WTC11 (cell line): ENCODE measurements at regions not wholly inside any gene's neighbourhood (a gene's known extent, or its start where the extent isn't known, plus 50 kb on each side); places are given as distances from the start of the nearest gene placed in this dataset.

Experiments used
- ATAC-seq: fragments of 200-7000 bp; cut with Tn5 transposase; 2 replicates; pipeline ENCODE4 v1.10.0; 2021; ENCODE audit warnings: mild to moderate bottlenecking, moderate library complexity
- CTCF ChIA-PET: fragments of 300-600 bp; sonication (Branson Sonifier 250); formaldehyde crosslinking; loops from one replicate; lab custom pipeline; 2021; ENCODE audit warnings: antibody characterized with exemption; lab: Charles Lee
- POLR2A ChIA-PET: fragments of 350-600 bp; sonication (Branson Sonifier 250); formaldehyde crosslinking; loops from one replicate; lab custom pipeline; 2021; ENCODE audit warnings: antibody characterized with exemption; lab: Charles Lee
- DNase-seq: peaks from one replicate; pipeline ENCODE4 v3.0.0; 2021; ENCODE audit warnings: low spot score
- H3K27ac Mint-ChIP-seq: 2 replicates; pipeline ENCODE4 v1.8.0; 2021; ENCODE audit warnings: mixed read lengths
- H3K27me3 Mint-ChIP-seq: 2 replicates; pipeline ENCODE4 v1.8.0; 2021; ENCODE audit warnings: low read depth, mild to moderate bottlenecking, moderate library complexity, mixed read lengths
- H3K36me3 Mint-ChIP-seq: 2 replicates; pipeline ENCODE4 v1.8.0; 2021; ENCODE audit warnings: mixed read lengths
- H3K4me1 Mint-ChIP-seq: 2 replicates; pipeline ENCODE4 v1.8.0; 2022; ENCODE audit warnings: mixed read lengths
- H3K4me3 Mint-ChIP-seq: 2 replicates; pipeline ENCODE4 v1.8.0; 2021; ENCODE audit warnings: mild to moderate bottlenecking, moderate library complexity, mixed read lengths
- H3K9me3 Mint-ChIP-seq: 2 replicates; pipeline ENCODE4 v1.8.0; 2021; ENCODE audit warnings: mixed read lengths
- ATF1 ChIP-seq: sonication (generic); formaldehyde crosslinking; IDR thresholded peaks from 2 replicates; pipeline ENCODE4 v1.8.1; 2023; ENCODE audit warnings: mild to moderate bottlenecking, moderate library complexity, missing genetic modification reagents
- CDX4 ChIP-seq: fragments of 250-450 bp; sonication (Bioruptor Pico); IDR thresholded peaks from 2 replicates; pipeline ENCODE4 v1.9.0; 2021; ENCODE audit warnings: moderate library complexity, mild to moderate bottlenecking, inconsistent platforms, borderline replicate concordance
- CREB1 ChIP-seq: sonication (generic); formaldehyde crosslinking; IDR thresholded peaks from 2 replicates; pipeline ENCODE4 v1.8.0; 2023; ENCODE audit warnings: mild to moderate bottlenecking, missing genetic modification reagents
- ELF4 ChIP-seq: sonication (generic); formaldehyde crosslinking; IDR thresholded peaks from 2 replicates; pipeline ENCODE4 v1.8.1; 2022; ENCODE audit warnings: low read depth, mild to moderate bottlenecking, moderate library complexity, missing genetic modification reagents
- ERG ChIP-seq: fragments of 250-450 bp; sonication (Bioruptor Pico); IDR thresholded peaks from 2 replicates; pipeline ENCODE4 v1.8.0; 2021; ENCODE audit warnings: mild to moderate bottlenecking
- FOXJ3 ChIP-seq: sonication (generic); formaldehyde crosslinking; IDR thresholded peaks from 2 replicates; pipeline ENCODE4 v1.9.0; 2021; ENCODE audit warnings: missing genetic modification reagents, mild to moderate bottlenecking, borderline replicate concordance
- FOXK1 ChIP-seq: sonication (generic); formaldehyde crosslinking; IDR thresholded peaks from 2 replicates; pipeline ENCODE4 v1.8.0; 2022; ENCODE audit warnings: mild to moderate bottlenecking, moderate library complexity, missing genetic modification reagents
- FOXP4 ChIP-seq: sonication (generic); formaldehyde crosslinking; IDR thresholded peaks from 2 replicates; pipeline ENCODE4 v1.8.0; 2022; ENCODE audit warnings: mild to moderate bottlenecking, missing genetic modification reagents
- GABPB1 ChIP-seq: sonication (generic); formaldehyde crosslinking; IDR thresholded peaks from 2 replicates; pipeline ENCODE4 v1.8.1; 2023; ENCODE audit warnings: mild to moderate bottlenecking, missing genetic modification reagents
- HMGA2 ChIP-seq: fragments of 250-450 bp; sonication (Bioruptor Pico); IDR thresholded peaks from 2 replicates; pipeline ENCODE4 v1.4.0; 2021; ENCODE audit warnings: mild to moderate bottlenecking, moderate library complexity
- HMGXB4 ChIP-seq: sonication (generic); formaldehyde crosslinking; IDR thresholded peaks from 2 replicates; pipeline ENCODE4 v1.8.1; 2023; ENCODE audit warnings: mild to moderate bottlenecking, moderate library complexity, missing genetic modification reagents
- NFATC4 ChIP-seq: fragments of 250-450 bp; sonication (Bioruptor Pico); IDR thresholded peaks from 2 replicates; pipeline ENCODE4 v1.9.0; 2021; ENCODE audit warnings: mild to moderate bottlenecking
- PREB ChIP-seq: sonication (generic); formaldehyde crosslinking; IDR thresholded peaks from 2 replicates; pipeline ENCODE4 v1.8.1; 2022; ENCODE audit warnings: mild to moderate bottlenecking, missing genetic modification reagents, moderate library complexity, borderline replicate concordance
- RELA ChIP-seq: sonication (generic); formaldehyde crosslinking; IDR thresholded peaks from 2 replicates; pipeline ENCODE4 v1.8.1; 2022; ENCODE audit warnings: missing genetic modification reagents, mild to moderate bottlenecking, borderline replicate concordance
- SOX15 ChIP-seq: fragments of 250-450 bp; sonication (Bioruptor Pico); IDR thresholded peaks from 2 replicates; pipeline ENCODE4 v1.9.0; 2021; ENCODE audit warnings: mild to moderate bottlenecking
- STAT6 ChIP-seq: sonication (generic); formaldehyde crosslinking; conservative IDR thresholded peaks from 2 replicates; pipeline ENCODE4 v1.8.1; 2023; ENCODE audit warnings: mild to moderate bottlenecking, low read depth, missing genetic modification reagents, moderate library complexity
- TEAD4 ChIP-seq: sonication (generic); formaldehyde crosslinking; IDR thresholded peaks from 2 replicates; pipeline ENCODE4 v1.8.0; 2022; ENCODE audit warnings: mild to moderate bottlenecking, missing genetic modification reagents
- ZNF138 ChIP-seq: sonication (generic); formaldehyde crosslinking; conservative IDR thresholded peaks from 2 replicates; pipeline ENCODE4 v1.8.1; 2022; ENCODE audit warnings: mild to moderate bottlenecking, moderate library complexity, missing genetic modification reagents
- ZNF396 ChIP-seq: fragments of 250-450 bp; sonication (Bioruptor Pico); IDR thresholded peaks from 2 replicates; pipeline ENCODE4 v1.8.0; 2021; ENCODE audit warnings: mild to moderate bottlenecking, moderate library complexity, borderline replicate concordance
- ZSCAN18 ChIP-seq: fragments of 250-450 bp; sonication (Bioruptor Pico); IDR thresholded peaks from 2 replicates; pipeline ENCODE4 v2.1.2; 2022; ENCODE audit warnings: mild to moderate bottlenecking, moderate library complexity

- Mint-ChIP-seq H3K9me3 (peaks cover 24% of the 10 kb centered on the region), H3K27ac (no peak overlapping the region), H3K4me3 (no peak overlapping the region), H3K4me1 (peaks cover 25% of the 10 kb centered on the region), H3K27me3 (no peaks in the 10 kb centered on the region), H3K36me3 (peaks cover 9% of the 10 kb centered on the region; the same call in 1 of the 2 replicates)
- POLR2A ChIA-PET: no interaction called here
- ATAC-seq (no peak), DNase-seq (no peak)
- CTCF ChIA-PET: no interaction called here
- TF ChIP-seq CDX4 (CRISPR knock-in tag) (no peak), RELA (CRISPR knock-in tag) (no peak), HMGA2 (CRISPR knock-in tag) (no peak), STAT6 (no peak), HMGXB4 (CRISPR knock-in tag) (no peak), SOX15 (CRISPR knock-in tag) (no peak), GABPB1 (CRISPR knock-in tag) (no peak), FOXK1 (CRISPR knock-in tag) (no peak), ZNF138 (no peak), FOXJ3 (CRISPR knock-in tag) (no peak), PREB (no peak), FOXP4 (CRISPR knock-in tag) (no peak), TEAD4 (CRISPR knock-in tag) (no peak), ELF4 (CRISPR knock-in tag) (no peak), ZSCAN18 (CRISPR knock-in tag) (no peak), ZNF396 (CRISPR knock-in tag) (no peak), CREB1 (no peak), NFATC4 (CRISPR knock-in tag) (no peak), ATF1 (CRISPR knock-in tag) (no peak), ERG (CRISPR knock-in tag) (no peak)
Measured at GRCh38 chr10:33725430-33725829, 391.0 kb upstream of the NRP1 start.
